ENCODE measurements at regions not wholly inside any gene's neighbourhood (a gene's known extent, or its start where the extent isn't known, plus 50 kb on each side); places are given as distances from the start of the nearest gene placed in this dataset.

DNA sequence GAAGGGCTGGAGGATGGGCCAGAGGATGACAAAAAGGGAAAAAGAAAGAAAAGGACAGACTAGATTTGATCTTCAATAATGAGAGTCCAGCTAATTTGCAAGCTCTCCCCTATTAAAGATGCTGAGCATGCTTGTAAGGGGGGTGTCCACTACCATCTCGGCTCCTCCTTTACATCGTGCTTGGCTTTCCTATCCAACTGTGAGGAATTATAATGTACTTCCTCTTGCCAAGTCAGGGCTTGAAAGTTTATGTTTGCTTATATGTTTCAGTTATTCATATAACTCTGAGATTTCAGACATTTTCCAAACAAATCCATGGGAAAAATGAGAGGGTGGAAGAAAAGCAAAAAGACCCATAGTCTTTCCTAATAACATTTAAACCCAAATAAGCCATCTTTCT lies 387.1 kb downstream of the METTL15 start:
- Mint-ChIP-seq H3K36me3 (ENCODE audit: low read depth, unreplicated experiment) (no peaks in the 10 kb centered on the region), H3K4me1 (ENCODE audit: unreplicated experiment) (no peaks in the 10 kb centered on the region), H3K4me3 (ENCODE audit: unreplicated experiment) (no peak overlapping the region), H3K27ac (ENCODE audit: unreplicated experiment) (no peak overlapping the region), H3K27me3 (ENCODE audit: unreplicated experiment) (no peaks in the 10 kb centered on the region), H3K9me3 (ENCODE audit: unreplicated experiment) (no peaks in the 10 kb centered on the region)
- TF ChIP-seq CTCF (IDR thresholded peaks at IDR 0.05; ENCODE audit: unreplicated experiment): no peak
- no peak for DNase-seq (ENCODE audit: low spot score)

GRCh38 chr11:28491431-28491830 lies 383.2 kb downstream of the METTL15 start:
- no peaks in the 10 kb centered on the region for H3K36me3 Mint-ChIP-seq (ENCODE audit: low read depth, unreplicated experiment)
- no peak for DNase-seq (ENCODE audit: low spot score)
- no peak overlapping the region for H3K4me3 Mint-ChIP-seq (ENCODE audit: unreplicated experiment)
- TF ChIP-seq CTCF (IDR thresholded peaks at IDR 0.05; ENCODE audit: unreplicated experiment): no peak
- no peaks in the 10 kb centered on the region for H3K9me3 Mint-ChIP-seq (ENCODE audit: unreplicated experiment)
- no peaks in the 10 kb centered on the region for H3K4me1 Mint-ChIP-seq (ENCODE audit: unreplicated experiment)
- no peaks in the 10 kb centered on the region for H3K27me3 Mint-ChIP-seq (ENCODE audit: unreplicated experiment)
- H3K27ac Mint-ChIP-seq (ENCODE audit: unreplicated experiment): no peak overlapping the region

DNA sequence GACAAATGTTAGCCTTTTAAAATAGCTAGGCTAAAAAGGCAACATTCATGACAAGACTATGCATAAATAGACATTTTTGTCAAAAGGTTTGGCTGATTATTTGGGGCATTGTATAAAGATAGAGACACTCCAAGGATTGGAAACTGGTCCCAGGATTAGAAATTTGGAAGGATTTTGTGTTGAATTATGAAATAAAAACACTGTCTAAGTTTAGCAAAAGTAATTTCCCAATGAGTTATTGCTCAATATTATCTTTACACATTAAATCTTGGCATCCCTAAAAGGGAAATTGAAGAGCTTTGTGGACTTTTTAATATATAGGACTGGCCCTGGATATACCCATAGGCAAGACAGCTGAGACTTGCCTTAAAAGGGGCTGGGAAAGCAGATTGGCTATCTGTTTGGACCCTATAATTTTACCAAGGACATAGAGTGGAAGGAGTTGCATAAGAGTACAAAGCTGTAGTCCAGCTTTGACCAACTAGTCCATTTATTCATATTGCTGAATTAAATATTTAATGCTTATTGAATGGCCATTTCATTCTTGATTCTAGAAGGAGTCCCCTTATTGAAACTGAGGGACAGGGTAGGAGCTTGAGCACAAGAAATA lies 382.7 kb downstream of the METTL15 start:
- Mint-ChIP-seq H3K36me3 (ENCODE audit: low read depth, unreplicated experiment) (no peaks in the 10 kb centered on the region), H3K9me3 (ENCODE audit: unreplicated experiment) (no peaks in the 10 kb centered on the region), H3K4me1 (ENCODE audit: unreplicated experiment) (no peaks in the 10 kb centered on the region), H3K4me3 (ENCODE audit: unreplicated experiment) (no peak overlapping the region), H3K27ac (ENCODE audit: unreplicated experiment) (no peak overlapping the region), H3K27me3 (ENCODE audit: unreplicated experiment) (no peaks in the 10 kb centered on the region)
- no peak for DNase-seq (ENCODE audit: low spot score)
- no peak for TF ChIP-seq CTCF (IDR thresholded peaks at IDR 0.05; ENCODE audit: unreplicated experiment)

DNA sequence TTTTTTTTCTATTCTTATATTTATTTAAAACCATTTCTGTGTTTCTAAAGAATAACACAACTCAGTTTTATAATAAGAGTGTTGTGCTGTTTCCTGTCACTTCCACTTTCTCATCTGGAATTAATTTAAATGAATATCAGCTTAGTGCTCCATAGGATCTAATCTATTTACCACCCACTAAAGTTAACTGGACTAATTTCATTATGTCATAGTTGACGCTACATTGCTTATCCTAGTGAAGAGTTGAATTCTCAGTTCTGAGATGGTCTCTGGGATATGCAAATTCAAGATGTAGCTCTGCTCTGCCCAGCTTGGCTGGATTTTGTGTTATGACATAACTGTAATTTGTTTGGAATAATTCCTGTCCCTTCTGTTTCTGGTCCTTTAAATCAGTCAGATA lies 380.1 kb downstream of the METTL15 start:
- no peak for DNase-seq (ENCODE audit: low spot score)

More for the DNA sequence above, 380.1 kb downstream of the METTL15 start:
- Mint-ChIP-seq H3K27ac (ENCODE audit: unreplicated experiment) (no peak overlapping the region), H3K27me3 (ENCODE audit: unreplicated experiment) (no peaks in the 10 kb centered on the region), H3K4me1 (ENCODE audit: unreplicated experiment) (no peaks in the 10 kb centered on the region), H3K4me3 (ENCODE audit: unreplicated experiment) (no peak overlapping the region), H3K9me3 (ENCODE audit: unreplicated experiment) (no peaks in the 10 kb centered on the region), H3K36me3 (ENCODE audit: low read depth, unreplicated experiment) (no peaks in the 10 kb centered on the region)
- TF ChIP-seq CTCF (IDR thresholded peaks at IDR 0.05; ENCODE audit: unreplicated experiment): no peak

Data from endothelial cell (in vitro differentiated cells).